ENCODE measurements at regions not wholly inside any gene's neighbourhood (a gene's known extent, or its start where the extent isn't known, plus 50 kb on each side); places are given as distances from the start of the nearest gene placed in this dataset.

GRCh38 chr10:116796469-116796868 lies 52.8 kb upstream of the ENO4 start:
- TF ChIP-seq, protein P1, sequence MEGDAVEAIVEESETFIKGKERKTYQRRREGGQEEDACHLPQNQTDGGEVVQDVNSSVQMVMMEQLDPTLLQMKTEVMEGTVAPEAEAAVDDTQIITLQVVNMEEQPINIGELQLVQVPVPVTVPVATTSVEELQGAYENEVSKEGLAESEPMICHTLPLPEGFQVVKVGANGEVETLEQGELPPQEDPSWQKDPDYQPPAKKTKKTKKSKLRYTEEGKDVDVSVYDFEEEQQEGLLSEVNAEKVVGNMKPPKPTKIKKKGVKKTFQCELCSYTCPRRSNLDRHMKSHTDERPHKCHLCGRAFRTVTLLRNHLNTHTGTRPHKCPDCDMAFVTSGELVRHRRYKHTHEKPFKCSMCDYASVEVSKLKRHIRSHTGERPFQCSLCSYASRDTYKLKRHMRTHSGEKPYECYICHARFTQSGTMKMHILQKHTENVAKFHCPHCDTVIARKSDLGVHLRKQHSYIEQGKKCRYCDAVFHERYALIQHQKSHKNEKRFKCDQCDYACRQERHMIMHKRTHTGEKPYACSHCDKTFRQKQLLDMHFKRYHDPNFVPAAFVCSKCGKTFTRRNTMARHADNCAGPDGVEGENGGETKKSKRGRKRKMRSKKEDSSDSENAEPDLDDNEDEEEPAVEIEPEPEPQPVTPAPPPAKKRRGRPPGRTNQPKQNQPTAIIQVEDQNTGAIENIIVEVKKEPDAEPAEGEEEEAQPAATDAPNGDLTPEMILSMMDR (IDR thresholded peaks at IDR 0.05; ENCODE audit: borderline replicate concordance, extremely low read depth, low read length, poor library complexity, severe bottlenecking), result no peak
- TF ChIP-seq EZH2 (IDR thresholded peaks at IDR 0.05; ENCODE audit: borderline replicate concordance, low read depth, low read length, severe bottlenecking), result no peak

All from DND-41 (cell line).